GM19463 (cell line): ENCODE measurements at regions not wholly inside any gene's neighbourhood (a gene's known extent, or its start where the extent isn't known, plus 50 kb on each side); places are given as distances from the start of the nearest gene placed in this dataset.

Experiments used
- ATAC-seq: cut with Tn5 transposase; IDR thresholded peaks from one replicate; pipeline ENCODE4 v1.9.1; 2021; ENCODE audit warnings: mild to moderate bottlenecking, moderate library complexity; ENCODE audit not compliant: unreplicated experiment

GRCh38 chr18:43635397-43635796 is 358.1 kb upstream of the SYT4 start:
- no peak for ATAC-seq

GRCh38 chr18:43642727-43643330 is 365.5 kb upstream of the SYT4 start:
- no peak for ATAC-seq

- ATAC-seq, result no peak
Measured at GRCh38 chr18:43648002-43648401, 370.7 kb upstream of the SYT4 start.

- no peak for ATAC-seq
Measured at GRCh38 chr18:43649649-43650357, 372.5 kb upstream of the SYT4 start.

- ATAC-seq, result no peak
Measured at GRCh38 chr18:43650426-43650825, 373.1 kb upstream of the SYT4 start.

- ATAC-seq, result no peak
Measured at GRCh38 chr18:43651057-43651456, 373.8 kb upstream of the SYT4 start.

GRCh38 chr18:43656547-43656946 is 379.3 kb upstream of the SYT4 start:
- no peak for ATAC-seq

- peak; percentile 69 for ATAC-seq
Measured at GRCh38 chr18:43661570-43661969, 384.3 kb upstream of the SYT4 start.

- no peak for ATAC-seq
Measured at GRCh38 chr18:43662657-43663056, 385.4 kb upstream of the SYT4 start.

GRCh38 chr18:43663159-43663558 is 385.9 kb upstream of the SYT4 start:
- ATAC-seq, result no peak

- ATAC-seq, result no peak
Measured at GRCh38 chr18:43664487-43665008, 387.3 kb upstream of the SYT4 start.

GRCh38 chr18:43665105-43665788 is 388.0 kb upstream of the SYT4 start:
- no peak for ATAC-seq

GRCh38 chr18:43668866-43669265 is 391.6 kb upstream of the SYT4 start:
- ATAC-seq, result no peak

- no peak for ATAC-seq
Measured at GRCh38 chr18:43671431-43671830, 394.1 kb upstream of the SYT4 start.

GRCh38 chr18:43680096-43680495 is 402.8 kb upstream of the SYT4 start:
- no peak for ATAC-seq

GRCh38 chr18:43681661-43682060 is 404.4 kb upstream of the SYT4 start:
- ATAC-seq, result no peak

- ATAC-seq, result no peak
Measured at GRCh38 chr18:43682196-43682595, 404.9 kb upstream of the SYT4 start.

- ATAC-seq, result no peak
Measured at GRCh38 chr18:43686709-43687108, 409.4 kb upstream of the SYT4 start.

GRCh38 chr18:43692099-43692690 is 414.9 kb upstream of the SYT4 start:
- no peak for ATAC-seq

- ATAC-seq, result no peak
Measured at GRCh38 chr18:43702399-43702798, 425.1 kb upstream of the SYT4 start.

GRCh38 chr18:43703050-43703449 is 425.8 kb upstream of the SYT4 start:
- ATAC-seq, result no peak

- no peak for ATAC-seq
Measured at GRCh38 chr18:43705850-43706249, 428.6 kb upstream of the SYT4 start.
